ENCODE measurements at regions not wholly inside any gene's neighbourhood (a gene's known extent, or its start where the extent isn't known, plus 50 kb on each side); places are given as distances from the start of the nearest gene placed in this dataset.

- TF ChIP-seq CTCF (IDR thresholded peaks at IDR 0.05) (no peak), POLR2A (IDR thresholded peaks at IDR 0.05) (no peak)
These were observed 324.9 kb downstream of the NAF1 start for GRCh38 chr4:162841753-162842152.
